Lower leg skin (tissue), 4 donors: ENCODE measurements at regions not wholly inside any gene's neighbourhood (a gene's known extent, or its start where the extent isn't known, plus 50 kb on each side); places are given as distances from the start of the nearest gene placed in this dataset.

Experiments
- DNase-seq, 2 donors: peaks; one replicate each; pipeline ENCODE4 v3.0.0-alpha.2; 2019; ENCODE audit warnings: low spot score in 2 of 2
- H3K4me3 ChIP-seq: fragments of 200-600 bp; sonication (generic); 2 replicates; pipeline ENCODE4 v1.5.1; 2017; ENCODE audit warnings: mild to moderate bottlenecking, low read depth; ENCODE audit not compliant: poor library complexity, severe bottlenecking
- POLR2A ChIP-seq, 2 donors: fragments of 450-650 bp; IDR thresholded peaks; one replicate each; pipeline ENCODE4 v1.6.1; 2016 to 2017; ENCODE audit warnings: antibody characterized with exemption in 2 of 2, mild to moderate bottlenecking in 1 of 2, moderate library complexity in 1 of 2
- WGBS, 2 donors: methylation state at CpG; one replicate each; pipeline ENCODE4 v1.1.5; 2018; 5-methylcytosine and 5-hydroxymethylcytosine counted together
- intact Hi-C: fragments of 100-400 bp; cut with DNase I; formaldehyde crosslinking; loops from one replicate; pipeline ENCODE4 v1.15.0; 2023; ENCODE audit warnings: low total_unique reads
- TF ChIP-seq, protein P1 (sequence below), 3 donors: fragments of 450-650 bp; IDR thresholded peaks; one replicate each; pipeline ENCODE4 v1.5.1; 2016; ENCODE audit warnings: antibody characterized with exemption in 3 of 3, mild to moderate bottlenecking in 3 of 3, moderate library complexity in 2 of 3

DNA sequence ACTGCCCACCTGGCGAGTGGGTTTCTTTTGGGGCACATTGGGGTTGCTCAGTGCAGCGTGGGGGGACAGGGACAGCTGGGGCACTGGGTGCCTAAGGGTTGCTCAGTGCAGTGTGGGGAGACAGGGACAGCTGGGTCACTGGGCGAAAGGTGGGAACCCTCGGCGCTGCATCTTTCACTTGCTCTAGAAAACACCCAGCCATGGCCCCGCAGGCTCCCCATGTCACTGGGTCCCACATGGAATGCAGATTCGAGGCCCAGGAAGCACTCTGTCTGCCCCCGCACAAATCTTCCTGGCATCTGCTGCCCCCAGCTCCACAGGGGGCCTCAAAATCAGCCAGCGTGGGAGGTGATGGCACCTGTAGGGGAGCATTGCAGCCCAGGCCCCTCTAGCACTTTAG is 229.3 kb downstream of the BRD1 start:
- no peak overlapping the region for H3K4me3 ChIP-seq
- no peak for DNase-seq
- intact Hi-C loops, result no loop called here
- TF ChIP-seq, protein P1, sequence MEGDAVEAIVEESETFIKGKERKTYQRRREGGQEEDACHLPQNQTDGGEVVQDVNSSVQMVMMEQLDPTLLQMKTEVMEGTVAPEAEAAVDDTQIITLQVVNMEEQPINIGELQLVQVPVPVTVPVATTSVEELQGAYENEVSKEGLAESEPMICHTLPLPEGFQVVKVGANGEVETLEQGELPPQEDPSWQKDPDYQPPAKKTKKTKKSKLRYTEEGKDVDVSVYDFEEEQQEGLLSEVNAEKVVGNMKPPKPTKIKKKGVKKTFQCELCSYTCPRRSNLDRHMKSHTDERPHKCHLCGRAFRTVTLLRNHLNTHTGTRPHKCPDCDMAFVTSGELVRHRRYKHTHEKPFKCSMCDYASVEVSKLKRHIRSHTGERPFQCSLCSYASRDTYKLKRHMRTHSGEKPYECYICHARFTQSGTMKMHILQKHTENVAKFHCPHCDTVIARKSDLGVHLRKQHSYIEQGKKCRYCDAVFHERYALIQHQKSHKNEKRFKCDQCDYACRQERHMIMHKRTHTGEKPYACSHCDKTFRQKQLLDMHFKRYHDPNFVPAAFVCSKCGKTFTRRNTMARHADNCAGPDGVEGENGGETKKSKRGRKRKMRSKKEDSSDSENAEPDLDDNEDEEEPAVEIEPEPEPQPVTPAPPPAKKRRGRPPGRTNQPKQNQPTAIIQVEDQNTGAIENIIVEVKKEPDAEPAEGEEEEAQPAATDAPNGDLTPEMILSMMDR (IDR thresholded peaks at IDR 0.05), result no peak
- TF ChIP-seq POLR2A (IDR thresholded peaks at IDR 0.05), result no peak
- WGBS, 2 donors, result 82 to 94% methylated on average over 9 of the region's 9 CpGs

DNA sequence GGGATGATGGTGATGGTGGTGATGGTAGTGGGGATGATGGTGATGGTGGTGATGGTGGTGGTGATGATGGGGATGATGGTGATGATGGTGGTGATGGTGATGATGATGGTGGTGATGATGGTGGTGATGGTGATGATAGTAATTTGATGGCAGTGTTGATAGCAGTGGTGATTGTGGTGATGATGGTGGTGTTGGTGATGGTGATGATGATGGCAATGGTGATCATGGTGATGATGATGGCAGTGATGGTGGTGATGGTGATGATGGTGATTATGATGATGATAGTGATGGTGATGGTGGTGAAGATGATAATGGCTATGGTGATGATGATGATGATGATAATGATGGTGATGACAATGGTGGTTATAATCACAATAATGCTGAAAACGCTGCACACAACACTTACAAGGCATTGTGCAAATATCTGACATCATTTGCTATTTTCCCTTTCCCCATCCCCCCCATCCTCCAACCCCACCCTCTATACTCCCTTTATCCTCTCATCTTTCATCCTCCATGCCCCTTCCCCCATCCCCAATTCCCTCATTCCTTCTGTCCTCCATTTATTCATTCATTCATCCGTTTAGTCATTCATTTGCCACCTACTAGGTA is 230.1 kb downstream of the BRD1 start:
- H3K4me3 ChIP-seq, result no peak overlapping the region
- TF ChIP-seq, protein P1 (IDR thresholded peaks at IDR 0.05), result peak in 1 of 3 donors; percentile 32
- no peak for TF ChIP-seq POLR2A (IDR thresholded peaks at IDR 0.05)
- DNase-seq, result no peak
- WGBS, 2 donors, result 79 to 80% methylated on average over 2 of the region's 2 CpGs
- intact Hi-C loops, result no loop called here

DNA sequence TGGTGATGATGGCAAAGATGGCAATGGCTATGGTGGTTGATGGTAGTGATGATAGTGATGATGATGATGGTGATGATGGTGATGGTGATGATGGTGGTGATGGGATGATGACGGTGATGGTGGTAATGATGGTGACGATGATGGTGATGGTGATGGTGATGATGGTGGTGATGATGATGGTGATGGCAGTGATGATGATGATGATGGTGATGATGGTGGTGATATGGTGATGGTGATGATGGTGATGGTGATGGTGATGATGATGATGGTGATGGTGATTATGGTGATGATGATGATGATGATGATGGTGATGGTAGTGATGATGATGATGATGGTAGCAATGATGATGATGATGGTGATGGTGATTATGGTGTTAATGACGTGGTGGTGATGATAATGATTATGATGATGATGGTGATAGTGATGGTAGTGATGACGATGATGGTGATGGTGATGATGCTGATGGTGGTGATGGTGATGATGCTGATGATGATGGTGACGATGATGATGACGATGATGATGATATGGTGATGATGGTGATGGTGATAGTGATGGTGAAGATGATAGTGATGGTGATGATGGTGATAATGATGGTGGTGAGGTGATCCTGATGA is 232.1 kb downstream of the BRD1 start:
- 91 to 92% methylated on average over 6 of the region's 6 CpGs for WGBS, 2 donors
- no peak overlapping the region for H3K4me3 ChIP-seq
- TF ChIP-seq POLR2A (IDR thresholded peaks at IDR 0.05), result no peak
- TF ChIP-seq, protein P1 (IDR thresholded peaks at IDR 0.05), result peak in 1 of 3 donors; percentile 15
- no peak for DNase-seq
- intact Hi-C loops, result no loop called here

DNA sequence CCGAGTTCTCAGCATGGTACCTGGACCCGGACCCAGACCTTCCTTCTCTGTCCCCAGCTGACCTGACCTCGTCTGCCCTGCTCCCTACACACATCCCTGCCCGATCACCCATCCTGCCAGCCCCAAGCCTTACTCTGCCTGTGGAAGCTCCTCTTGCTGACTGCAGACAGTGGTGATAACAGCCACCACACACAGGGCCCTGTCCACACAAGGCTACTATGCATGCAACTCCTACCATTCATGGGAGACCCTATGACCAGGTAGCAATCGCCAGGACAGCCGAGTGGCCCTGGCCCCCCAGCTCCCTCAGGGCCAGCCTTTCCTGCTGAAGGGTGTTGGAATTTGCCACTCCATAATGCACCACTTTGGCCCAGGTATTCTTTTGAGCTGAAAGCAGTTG is 233.6 kb downstream of the BRD1 start:
- intact Hi-C loops, result no loop called here
- H3K4me3 ChIP-seq, result no peak overlapping the region
- no peak for DNase-seq
- TF ChIP-seq, protein P1 (IDR thresholded peaks at IDR 0.05), result no peak
- TF ChIP-seq POLR2A (IDR thresholded peaks at IDR 0.05), result no peak
- WGBS, 2 donors, result 76 to 93% methylated on average over 6 of the region's 6 CpGs

DNA sequence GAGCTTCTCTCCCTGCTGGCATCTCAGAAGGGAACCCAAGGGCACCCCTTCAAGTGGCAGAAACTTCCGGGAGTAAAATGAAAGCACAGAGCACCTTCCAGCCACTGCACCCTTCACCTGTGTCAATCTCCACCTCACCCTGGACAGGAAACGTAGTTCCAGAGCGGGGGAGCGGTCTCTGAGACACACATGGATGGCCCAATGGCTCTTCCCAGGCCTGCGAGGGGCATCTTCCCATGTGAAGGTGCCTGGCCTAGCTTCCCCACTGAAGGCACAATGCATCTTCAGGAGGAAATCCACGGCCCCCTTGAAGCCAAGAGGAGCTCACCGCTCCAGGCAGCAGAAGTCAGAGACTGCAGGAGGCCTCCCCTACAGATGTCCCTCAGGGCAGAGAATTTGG is 234.2 kb downstream of the BRD1 start:
- no peak for DNase-seq
- WGBS, 2 donors, result 83 to 96% methylated on average over 7 of the region's 7 CpGs
- H3K4me3 ChIP-seq, result no peak overlapping the region
- no peak for TF ChIP-seq POLR2A (IDR thresholded peaks at IDR 0.05)
- TF ChIP-seq, protein P1 (IDR thresholded peaks at IDR 0.05), result no peak
- intact Hi-C loops, result no loop called here
